ENCODE measurements at regions not wholly inside any gene's neighbourhood (a gene's known extent, or its start where the extent isn't known, plus 50 kb on each side); places are given as distances from the start of the nearest gene placed in this dataset.

- H3K4me3 ChIP-seq (ENCODE audit: low read length), result no peak overlapping the region
- no peak for DNase-seq (ENCODE audit: low read depth, low spot score)
Observed at GRCh38 chr7:22875470-22875869, 52.8 kb upstream of the TOMM7 start.

GRCh38 chr7:22874904-22875303 lies 52.3 kb upstream of the TOMM7 start:
- no peak overlapping the region for H3K4me3 ChIP-seq (ENCODE audit: low read length)
- no peak for DNase-seq (ENCODE audit: low read depth, low spot score)

Data from Jurkat, Clone E6-1 (cell line).